ENCODE measurements at regions not wholly inside any gene's neighbourhood (a gene's known extent, or its start where the extent isn't known, plus 50 kb on each side); places are given as distances from the start of the nearest gene placed in this dataset.
"Not testable (repeated sequence)": the region's sequence is repeated elsewhere in the genome, so short reads cannot be mapped to it uniquely, and the experiment has no call there.

GRCh38 chr18:14395533-14395932, 147.9 kb downstream of the POTEC start:
- H3K36me3 ChIP-seq (ENCODE audit: control insufficient read depth in 4 of 4, insufficient read depth in 3 of 4, low read depth in 1 of 4, low read length in 3 of 4); H3K4me3 ChIP-seq (ENCODE audit: low read depth in 1 of 3, low read length in 3 of 3); DNase-seq (ENCODE audit: low spot score); H3K9ac ChIP-seq (ENCODE audit: low read depth in 1 of 2, low read length in 2 of 2); H3K9me3 ChIP-seq (ENCODE audit: control insufficient read depth in 4 of 4, low read length in 3 of 4); H3K4me1 ChIP-seq (ENCODE audit: control insufficient read depth in 4 of 4, insufficient read depth in 4 of 4, low read length in 3 of 4); H3K27ac ChIP-seq (ENCODE audit: low read depth in 1 of 2, low read length in 2 of 2); H3K27me3 ChIP-seq (ENCODE audit: control insufficient read depth in 4 of 4, insufficient read depth in 4 of 4, low read length in 3 of 4): not testable (repeated sequence)
- WGBS: 39% methylated on average over 3 of the region's 3 CpGs
- TF ChIP-seq RAD21 (IDR thresholded peaks at IDR 0.05): peak; percentile 40 to 43
- TF ChIP-seq CTCF (IDR thresholded peaks at IDR 0.05; ENCODE audit: low read depth, low read length, missing input control): peak; percentile 17

GRCh38 chr18:14393563-14394103, 149.8 kb downstream of the POTEC start:
- 97% methylated on average over 50 of the region's 50 CpGs for WGBS
- not testable (repeated sequence) for DNase-seq (ENCODE audit: low spot score); H3K9me3 ChIP-seq (ENCODE audit: control insufficient read depth in 4 of 4, low read length in 3 of 4); H3K9ac ChIP-seq (ENCODE audit: low read depth in 1 of 2, low read length in 2 of 2); H3K4me3 ChIP-seq (ENCODE audit: low read depth in 1 of 3, low read length in 3 of 3); H3K27ac ChIP-seq (ENCODE audit: low read depth in 1 of 2, low read length in 2 of 2); H3K27me3 ChIP-seq (ENCODE audit: control insufficient read depth in 4 of 4, insufficient read depth in 4 of 4, low read length in 3 of 4); H3K4me1 ChIP-seq (ENCODE audit: control insufficient read depth in 4 of 4, insufficient read depth in 4 of 4, low read length in 3 of 4); H3K36me3 ChIP-seq (ENCODE audit: control insufficient read depth in 4 of 4, insufficient read depth in 3 of 4, low read depth in 1 of 4, low read length in 3 of 4)

GRCh38 chr18:14392604-14393003, 150.8 kb downstream of the POTEC start:
- not testable (repeated sequence) for DNase-seq (ENCODE audit: low spot score); H3K4me3 ChIP-seq (ENCODE audit: low read depth in 1 of 3, low read length in 3 of 3); H3K9ac ChIP-seq (ENCODE audit: low read depth in 1 of 2, low read length in 2 of 2); H3K9me3 ChIP-seq (ENCODE audit: control insufficient read depth in 4 of 4, low read length in 3 of 4); H3K27ac ChIP-seq (ENCODE audit: low read depth in 1 of 2, low read length in 2 of 2); H3K27me3 ChIP-seq (ENCODE audit: control insufficient read depth in 4 of 4, insufficient read depth in 4 of 4, low read length in 3 of 4); H3K36me3 ChIP-seq (ENCODE audit: control insufficient read depth in 4 of 4, insufficient read depth in 3 of 4, low read depth in 1 of 4, low read length in 3 of 4); H3K4me1 ChIP-seq (ENCODE audit: control insufficient read depth in 4 of 4, insufficient read depth in 4 of 4, low read length in 3 of 4)
- 96% methylated on average over 24 of the region's 24 CpGs for WGBS

- H3K4me1 ChIP-seq (ENCODE audit: control insufficient read depth in 4 of 4, insufficient read depth in 4 of 4, low read length in 3 of 4); H3K27ac ChIP-seq (ENCODE audit: low read depth in 1 of 2, low read length in 2 of 2); H3K4me3 ChIP-seq (ENCODE audit: low read depth in 1 of 3, low read length in 3 of 3); H3K27me3 ChIP-seq (ENCODE audit: control insufficient read depth in 4 of 4, insufficient read depth in 4 of 4, low read length in 3 of 4); H3K9ac ChIP-seq (ENCODE audit: low read depth in 1 of 2, low read length in 2 of 2); H3K9me3 ChIP-seq (ENCODE audit: control insufficient read depth in 4 of 4, low read length in 3 of 4); DNase-seq (ENCODE audit: low spot score); H3K36me3 ChIP-seq (ENCODE audit: control insufficient read depth in 4 of 4, insufficient read depth in 3 of 4, low read depth in 1 of 4, low read length in 3 of 4): not testable (repeated sequence)
- WGBS: 89% methylated on average over 1 of the region's 1 CpG
Observed at GRCh38 chr18:14384961-14385360, 158.4 kb downstream of the POTEC start.

GRCh38 chr18:14382666-14383065, 160.7 kb downstream of the POTEC start:
- not testable (repeated sequence) for H3K36me3 ChIP-seq (ENCODE audit: control insufficient read depth in 4 of 4, insufficient read depth in 3 of 4, low read depth in 1 of 4, low read length in 3 of 4); DNase-seq (ENCODE audit: low spot score); H3K27me3 ChIP-seq (ENCODE audit: control insufficient read depth in 4 of 4, insufficient read depth in 4 of 4, low read length in 3 of 4); H3K9me3 ChIP-seq (ENCODE audit: control insufficient read depth in 4 of 4, low read length in 3 of 4); H3K4me3 ChIP-seq (ENCODE audit: low read depth in 1 of 3, low read length in 3 of 3); H3K27ac ChIP-seq (ENCODE audit: low read depth in 1 of 2, low read length in 2 of 2); H3K9ac ChIP-seq (ENCODE audit: low read depth in 1 of 2, low read length in 2 of 2); H3K4me1 ChIP-seq (ENCODE audit: control insufficient read depth in 4 of 4, insufficient read depth in 4 of 4, low read length in 3 of 4)
- WGBS: 88% methylated on average over 22 of the region's 25 CpGs

- not testable (repeated sequence) for H3K9me3 ChIP-seq (ENCODE audit: control insufficient read depth in 4 of 4, low read length in 3 of 4); H3K9ac ChIP-seq (ENCODE audit: low read depth in 1 of 2, low read length in 2 of 2); H3K27ac ChIP-seq (ENCODE audit: low read depth in 1 of 2, low read length in 2 of 2); H3K27me3 ChIP-seq (ENCODE audit: control insufficient read depth in 4 of 4, insufficient read depth in 4 of 4, low read length in 3 of 4); H3K36me3 ChIP-seq (ENCODE audit: control insufficient read depth in 4 of 4, insufficient read depth in 3 of 4, low read depth in 1 of 4, low read length in 3 of 4); H3K4me1 ChIP-seq (ENCODE audit: control insufficient read depth in 4 of 4, insufficient read depth in 4 of 4, low read length in 3 of 4); DNase-seq (ENCODE audit: low spot score); H3K4me3 ChIP-seq (ENCODE audit: low read depth in 1 of 3, low read length in 3 of 3)
- 95% methylated on average over 2 of the region's 2 CpGs for WGBS
Observed at GRCh38 chr18:14379489-14379888, 163.9 kb downstream of the POTEC start.

GRCh38 chr18:14378376-14378775, 165.0 kb downstream of the POTEC start:
- H3K4me1 ChIP-seq (ENCODE audit: control insufficient read depth in 4 of 4, insufficient read depth in 4 of 4, low read length in 3 of 4); H3K4me3 ChIP-seq (ENCODE audit: low read depth in 1 of 3, low read length in 3 of 3); H3K9me3 ChIP-seq (ENCODE audit: control insufficient read depth in 4 of 4, low read length in 3 of 4); H3K9ac ChIP-seq (ENCODE audit: low read depth in 1 of 2, low read length in 2 of 2); DNase-seq (ENCODE audit: low spot score); H3K36me3 ChIP-seq (ENCODE audit: control insufficient read depth in 4 of 4, insufficient read depth in 3 of 4, low read depth in 1 of 4, low read length in 3 of 4); H3K27ac ChIP-seq (ENCODE audit: low read depth in 1 of 2, low read length in 2 of 2); H3K27me3 ChIP-seq (ENCODE audit: control insufficient read depth in 4 of 4, insufficient read depth in 4 of 4, low read length in 3 of 4): not testable (repeated sequence)
- WGBS: 84% methylated on average over 24 of the region's 24 CpGs

GRCh38 chr18:14361346-14361745, 182.1 kb downstream of the POTEC start:
- H3K9me3 ChIP-seq (ENCODE audit: control insufficient read depth in 4 of 4, low read length in 3 of 4); H3K4me3 ChIP-seq (ENCODE audit: low read depth in 1 of 3, low read length in 3 of 3); H3K36me3 ChIP-seq (ENCODE audit: control insufficient read depth in 4 of 4, insufficient read depth in 3 of 4, low read depth in 1 of 4, low read length in 3 of 4); H3K27me3 ChIP-seq (ENCODE audit: control insufficient read depth in 4 of 4, insufficient read depth in 4 of 4, low read length in 3 of 4); DNase-seq (ENCODE audit: low spot score); H3K9ac ChIP-seq (ENCODE audit: low read depth in 1 of 2, low read length in 2 of 2); H3K4me1 ChIP-seq (ENCODE audit: control insufficient read depth in 4 of 4, insufficient read depth in 4 of 4, low read length in 3 of 4); H3K27ac ChIP-seq (ENCODE audit: low read depth in 1 of 2, low read length in 2 of 2): not testable (repeated sequence)
- 92% methylated on average over 18 of the region's 18 CpGs for WGBS

All from liver (tissue), 8 donors.